Stomach (tissue), 4 donors: ENCODE measurements at regions not wholly inside any gene's neighbourhood (a gene's known extent, or its start where the extent isn't known, plus 50 kb on each side); places are given as distances from the start of the nearest gene placed in this dataset.

Experiments used
- POLR2A ChIP-seq, 4 donors: fragments of 450-650 bp; IDR thresholded peaks; one replicate each; pipeline ENCODE4 v1.6.1; 2016; ENCODE audit warnings: antibody characterized with exemption in 4 of 4, control low read depth in 2 of 4, mild to moderate bottlenecking in 1 of 4, moderate library complexity in 1 of 4
- POLR2AphosphoS5 ChIP-seq, 3 donors: sonication (generic); formaldehyde crosslinking; IDR thresholded peaks; one replicate each; pipeline ENCODE4 v1.6.1; 2016; ENCODE audit warnings: antibody characterized with exemption in 3 of 3
- TF ChIP-seq, protein P1 (sequence below), 7 experiments: fragments of 450-650 bp in 4 of 7; fragments of 200-600 bp in 3 of 7; sonication (generic) in 3 of 7; IDR thresholded peaks; one replicate each; pipeline ENCODE4 v1.5.1; 2016 to 2019; ENCODE audit warnings: antibody characterized with exemption in 7 of 7, control low read depth in 2 of 7, mild to moderate bottlenecking in 1 of 7

DNA sequence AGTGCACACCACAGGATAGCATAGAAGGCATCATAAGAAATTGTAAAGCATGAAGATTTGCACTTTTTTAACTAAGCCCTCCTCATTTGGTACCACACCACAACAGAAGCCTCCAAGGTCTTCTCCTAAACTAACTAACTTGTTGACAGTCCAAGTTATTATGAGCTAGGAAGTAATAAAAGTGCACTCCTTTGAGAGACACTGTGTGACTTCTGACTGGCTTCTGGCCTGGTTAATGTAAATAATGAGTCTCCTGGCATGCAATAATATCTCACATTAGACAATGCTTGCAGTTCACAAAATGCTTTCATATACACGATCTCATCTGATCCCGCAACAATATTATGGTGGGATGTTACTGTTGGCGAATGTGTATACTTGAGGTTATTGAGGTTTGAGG, 103.9 kb upstream of the SLC24A5 start:
- TF ChIP-seq, protein P1, sequence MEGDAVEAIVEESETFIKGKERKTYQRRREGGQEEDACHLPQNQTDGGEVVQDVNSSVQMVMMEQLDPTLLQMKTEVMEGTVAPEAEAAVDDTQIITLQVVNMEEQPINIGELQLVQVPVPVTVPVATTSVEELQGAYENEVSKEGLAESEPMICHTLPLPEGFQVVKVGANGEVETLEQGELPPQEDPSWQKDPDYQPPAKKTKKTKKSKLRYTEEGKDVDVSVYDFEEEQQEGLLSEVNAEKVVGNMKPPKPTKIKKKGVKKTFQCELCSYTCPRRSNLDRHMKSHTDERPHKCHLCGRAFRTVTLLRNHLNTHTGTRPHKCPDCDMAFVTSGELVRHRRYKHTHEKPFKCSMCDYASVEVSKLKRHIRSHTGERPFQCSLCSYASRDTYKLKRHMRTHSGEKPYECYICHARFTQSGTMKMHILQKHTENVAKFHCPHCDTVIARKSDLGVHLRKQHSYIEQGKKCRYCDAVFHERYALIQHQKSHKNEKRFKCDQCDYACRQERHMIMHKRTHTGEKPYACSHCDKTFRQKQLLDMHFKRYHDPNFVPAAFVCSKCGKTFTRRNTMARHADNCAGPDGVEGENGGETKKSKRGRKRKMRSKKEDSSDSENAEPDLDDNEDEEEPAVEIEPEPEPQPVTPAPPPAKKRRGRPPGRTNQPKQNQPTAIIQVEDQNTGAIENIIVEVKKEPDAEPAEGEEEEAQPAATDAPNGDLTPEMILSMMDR (IDR thresholded peaks at IDR 0.05): no peak
- TF ChIP-seq POLR2AphosphoS5 (IDR thresholded peaks at IDR 0.05) (no peak), POLR2A (IDR thresholded peaks at IDR 0.05) (no peak)
